B cell (primary cell): ENCODE measurements at regions not wholly inside any gene's neighbourhood (a gene's known extent, or its start where the extent isn't known, plus 50 kb on each side); places are given as distances from the start of the nearest gene placed in this dataset.

Experiments used
- ATAC-seq: fragments of 200-7000 bp; cut with Tn5 transposase; one replicate; pipeline ENCODE4 v1.10.0; 2021; ENCODE audit warnings: low read depth, mild to moderate bottlenecking, moderate number of reproducible peaks, moderate library complexity
- CTCF ChIA-PET: fragments of 350-600 bp; sonication (Branson Sonifier 250); formaldehyde crosslinking; loops from one replicate; lab custom pipeline; 2021; ENCODE audit warnings: antibody characterized with exemption, inconsistent platforms; lab: Charles Lee
- POLR2A ChIA-PET: fragments of 350-600 bp; sonication (Branson Sonifier 250); formaldehyde crosslinking; loops from one replicate; lab custom pipeline; 2021; ENCODE audit warnings: antibody characterized with exemption; lab: Charles Lee
- DNase-seq: peaks from one replicate; pipeline ENCODE4 v3.0.0; 2013
- H2AFZ ChIP-seq: 2 replicates; pipeline ENCODE4 v1.6.1; 2012; ENCODE audit warnings: mild to moderate bottlenecking, low read depth, low read length; ENCODE audit not compliant: insufficient read depth, poor library complexity, severe bottlenecking
- H3K27ac ChIP-seq, 2 donors: 1 replicate in 1 of 2; 2 replicates in 1 of 2; pipeline ENCODE4 v1.5.1; 2012 to 2013; ENCODE audit warnings: low read length in 2 of 2, mild to moderate bottlenecking in 2 of 2, moderate library complexity in 1 of 2
- H3K27me3 ChIP-seq, 4 experiments: fragments of 200-600 bp in 1 of 4; sonication (generic) in 1 of 4; replicated peaks in 1 of 4; 1 replicate in 2 of 4; 2 replicates in 2 of 4; pipeline versions ENCODE4 v1.6.1 to v1.7.0; 2013 to 2016; ENCODE audit warnings: low read length in 3 of 4, mild to moderate bottlenecking in 2 of 4, mixed read lengths in 1 of 4, moderate library complexity in 1 of 4; ENCODE audit not compliant: insufficient read depth in 4 of 4, control insufficient read depth in 3 of 4; ENCODE audit errors: control extremely low read depth in 1 of 4
- H3K36me3 ChIP-seq, 2 experiments: replicated peaks in 1 of 2; 1 replicate in 1 of 2; 2 replicates in 1 of 2; pipeline versions ENCODE4 v1.6.1 to v1.7.1; 2013; ENCODE audit warnings: low read length in 1 of 2; ENCODE audit not compliant: insufficient read depth in 2 of 2, control insufficient read depth in 1 of 2; ENCODE audit errors: control extremely low read depth in 1 of 2, extremely low read depth in 1 of 2
- H3K4me1 ChIP-seq, 2 donors: fragments of 200-600 bp in 1 of 2; sonication (generic) in 1 of 2; 1 replicate in 1 of 2; 2 replicates in 1 of 2; pipeline versions ENCODE4 v1.5.1 to v1.6.1; 2013 to 2017; ENCODE audit warnings: low read length in 2 of 2; ENCODE audit not compliant: control insufficient read depth in 2 of 2, insufficient read depth in 2 of 2
- H3K4me2 ChIP-seq: replicated peaks from 2 replicates; pipeline ENCODE3; 2012; ENCODE audit warnings: mild to moderate bottlenecking, low read depth, low read length; ENCODE audit not compliant: poor library complexity, severe bottlenecking
- H3K4me3 ChIP-seq, 5 experiments: fragments of 200-600 bp in 1 of 5; sonication (generic) in 1 of 5; 1 replicate in 3 of 5; 2 replicates in 2 of 5; pipeline versions ENCODE4 v1.5.1 to v1.7.0; 2011 to 2016; ENCODE audit warnings: low read length in 4 of 5, mild to moderate bottlenecking in 4 of 5, low read depth in 2 of 5, control low read depth in 1 of 5, moderate library complexity in 1 of 5; ENCODE audit not compliant: insufficient read depth in 1 of 5; ENCODE audit errors: control extremely low read depth in 1 of 5, extremely low read depth in 1 of 5
- H3K79me2 ChIP-seq: fragments of 200-600 bp; sonication (generic); one replicate; pipeline ENCODE4 v1.6.0; 2016; ENCODE audit warnings: low read length; ENCODE audit not compliant: control insufficient read depth, insufficient read depth
- H3K9ac ChIP-seq: fragments of 200-600 bp; sonication (generic); 2 replicates; pipeline ENCODE4 v1.6.1; 2017; ENCODE audit warnings: mild to moderate bottlenecking, low read length, moderate library complexity
- H3K9me3 ChIP-seq, 3 donors: one replicate each; pipeline versions ENCODE4 v1.6.1 to v1.7.1; 2013; ENCODE audit warnings: low read length in 2 of 3; ENCODE audit not compliant: control insufficient read depth in 2 of 3, insufficient read depth in 1 of 3; ENCODE audit errors: control extremely low read depth in 1 of 3
- H4K20me1 ChIP-seq: 2 replicates; pipeline ENCODE4 v1.6.0; 2012; ENCODE audit warnings: mild to moderate bottlenecking, low read length; ENCODE audit not compliant: insufficient read depth, control insufficient read depth, poor library complexity, severe bottlenecking
- H3K27ac Mint-ChIP-seq: one replicate; pipeline ENCODE4 v1.8.0; 2021; ENCODE audit warnings: mixed read lengths
- H3K27me3 Mint-ChIP-seq: one replicate; pipeline ENCODE4 v1.8.0; 2021; ENCODE audit warnings: mixed read lengths
- H3K4me1 Mint-ChIP-seq: one replicate; pipeline ENCODE4 v1.8.0; 2021; ENCODE audit warnings: mixed read lengths
- H3K4me3 Mint-ChIP-seq: one replicate; pipeline ENCODE4 v1.8.0; 2021; ENCODE audit warnings: mixed read lengths
- H3K9me3 Mint-ChIP-seq: one replicate; pipeline ENCODE4 v1.8.0; 2022; ENCODE audit warnings: mixed read lengths; ENCODE audit not compliant: insufficient read depth
- CTCF ChIP-seq: fragments of 200-600 bp; IDR thresholded peaks from one replicate; pipeline ENCODE4 v1.8.0; 2022; ENCODE audit warnings: antibody characterized with exemption, mild to moderate bottlenecking
- EZH2 ChIP-seq: IDR thresholded peaks from 2 replicates; pipeline ENCODE4 v1.6.1; 2012; ENCODE audit warnings: borderline replicate concordance, low read depth, mild to moderate bottlenecking, moderate library complexity, low read length; ENCODE audit not compliant: insufficient read depth, poor library complexity, severe bottlenecking
- WGBS: methylation state at CpG from one replicate; pipeline ENCODE4 v1.1.5; 2013; ENCODE audit warnings: missing lambda C conversion rate; ENCODE audit not compliant: insufficient coverage; 5-methylcytosine and 5-hydroxymethylcytosine counted together
- intact Hi-C: fragments of 100-400 bp; cut with micrococcal nuclease; formaldehyde crosslinking; loops from one replicate; pipeline ENCODE4 v1.10.0; 2022

DNA sequence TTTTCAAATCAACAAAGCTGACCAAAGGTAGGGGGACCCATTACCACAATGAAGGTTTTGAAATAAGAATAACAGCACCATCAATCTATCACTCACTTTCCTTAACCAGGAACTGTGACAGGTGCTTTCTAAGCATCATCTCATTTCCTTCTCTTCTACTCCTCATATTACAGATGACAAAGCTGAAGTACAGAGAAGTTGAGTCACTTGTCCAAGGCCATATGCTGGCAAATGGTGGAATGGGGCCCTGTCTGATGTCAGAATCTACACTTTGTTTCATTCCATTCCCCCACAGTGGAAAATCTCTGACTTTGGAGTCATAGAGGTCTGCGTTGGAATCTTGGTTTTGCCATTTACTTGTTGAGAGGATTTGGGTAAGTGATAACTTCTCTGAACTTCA, 222.5 kb upstream of the LRFN2 start:
- Histone ChIP-seq H3K9ac (no peak overlapping the region), H2AFZ (no peak overlapping the region), H3K4me3 (no peak overlapping the region), H4K20me1 (no peaks in the 10 kb centered on the region), H3K79me2 (no peaks in the 10 kb centered on the region), H3K4me2 (no peak overlapping the region), H3K4me1 (peaks cover 1 to 4% of the 10 kb centered on the region in 2 donors), H3K27me3 (peaks cover 0 to 4% (median 0%) of the 10 kb centered on the region in 4 experiments), H3K9me3 (no peaks in the 10 kb centered on the region), H3K36me3 (no peaks in the 10 kb centered on the region), H3K27ac (no peak overlapping the region)
- intact Hi-C loops = no loop called here
- H3K4me3 Mint-ChIP-seq = no peak overlapping the region
- no peak overlapping the region for H3K27ac Mint-ChIP-seq
- no peak for ATAC-seq
- POLR2A ChIA-PET = no interaction called here
- no peaks in the 10 kb centered on the region for H3K27me3 Mint-ChIP-seq
- no peak for TF ChIP-seq CTCF
- no peak for TF ChIP-seq EZH2
- H3K9me3 Mint-ChIP-seq = no peaks in the 10 kb centered on the region
- peaks cover 6% of the 10 kb centered on the region for H3K4me1 Mint-ChIP-seq
- CTCF ChIA-PET = no interaction called here
- no peak for DNase-seq
- WGBS = no CpG with 5 or more reads among the region's 1 CpG

DNA sequence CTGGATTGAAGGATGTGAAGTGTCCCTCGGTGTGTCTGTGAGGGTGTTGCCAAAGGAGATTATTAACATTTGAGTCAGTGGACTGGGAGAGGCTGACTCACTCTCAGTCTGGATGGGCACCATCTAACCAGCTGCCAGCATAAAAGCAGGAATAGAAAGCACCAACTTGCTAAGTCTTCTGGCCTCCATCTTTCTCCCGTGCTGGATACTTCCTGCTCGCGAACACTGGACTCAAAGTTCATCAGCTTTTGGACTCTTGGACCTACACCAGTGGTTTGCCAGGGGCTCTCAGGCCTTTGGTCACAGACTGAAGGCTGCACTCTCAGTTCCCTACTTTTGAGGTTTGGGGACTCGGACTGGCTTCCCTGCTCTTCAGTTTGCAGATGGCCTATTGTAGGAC, 220.3 kb upstream of the LRFN2 start:
- WGBS = 70% methylated on average over 5 of the region's 5 CpGs
- no peaks in the 10 kb centered on the region for H3K36me3 ChIP-seq
- H2AFZ ChIP-seq = no peak overlapping the region
- peaks cover 16 to 21% of the 10 kb centered on the region in 2 donors for H3K4me1 ChIP-seq
- H3K27ac ChIP-seq = no peak overlapping the region
- H3K27me3 ChIP-seq = peaks cover 0 to 4% (median 0%) of the 10 kb centered on the region in 4 experiments
- POLR2A ChIA-PET = no interaction called here
- no peaks in the 10 kb centered on the region for H4K20me1 ChIP-seq
- DNase-seq (no peak), ATAC-seq (no peak)
- intact Hi-C loops = no loop called here
- H3K79me2 ChIP-seq = no peaks in the 10 kb centered on the region
- CTCF ChIA-PET = no interaction called here
- H3K9me3 ChIP-seq = no peaks in the 10 kb centered on the region
- Mint-ChIP-seq H3K27me3 (no peaks in the 10 kb centered on the region), H3K27ac (no peak overlapping the region), H3K4me3 (no peak overlapping the region), H3K4me1 (peaks cover 24% of the 10 kb centered on the region), H3K9me3 (no peaks in the 10 kb centered on the region)
- TF ChIP-seq EZH2 (no peak), CTCF (no peak)
- H3K9ac ChIP-seq = no peak overlapping the region
- H3K4me3 ChIP-seq = no peak overlapping the region
- H3K4me2 ChIP-seq = no peak overlapping the region
